Sigmoid colon (tissue), 4 donors: ENCODE measurements at regions not wholly inside any gene's neighbourhood (a gene's known extent, or its start where the extent isn't known, plus 50 kb on each side); places are given as distances from the start of the nearest gene placed in this dataset.

Source experiments
- CTCF ChIP-seq, 4 experiments: fragments of 450-650 bp in 3 of 4; fragments of 200-600 bp in 1 of 4; IDR thresholded peaks; one replicate each; pipeline ENCODE4 v1.5.1; 2016 to 2019; ENCODE audit warnings: antibody characterized with exemption in 4 of 4, mild to moderate bottlenecking in 3 of 4, moderate library complexity in 2 of 4
- POLR2A ChIP-seq, 2 donors: fragments of 450-650 bp; IDR thresholded peaks; one replicate each; pipeline ENCODE4 v1.6.1; 2016; ENCODE audit warnings: antibody characterized with exemption in 2 of 2, mild to moderate bottlenecking in 2 of 2, moderate library complexity in 2 of 2
- POLR2AphosphoS5 ChIP-seq, 4 donors: sonication (generic); formaldehyde crosslinking; IDR thresholded peaks; one replicate each; pipeline ENCODE4 v1.6.1; 2017; ENCODE audit warnings: antibody characterized with exemption in 4 of 4

GRCh38 chr7:121624958-121625357 is 228.8 kb upstream of the FAM3C start:
- TF ChIP-seq CTCF (IDR thresholded peaks at IDR 0.05) (no peak), POLR2AphosphoS5 (IDR thresholded peaks at IDR 0.05) (no peak), POLR2A (IDR thresholded peaks at IDR 0.05) (no peak)
